HEK293 (cell line): ENCODE measurements at regions not wholly inside any gene's neighbourhood (a gene's known extent, or its start where the extent isn't known, plus 50 kb on each side); places are given as distances from the start of the nearest gene placed in this dataset.

Experiments used
- REST ChIP-seq: fragments of 450-650 bp; formaldehyde crosslinking; IDR thresholded peaks from 2 replicates; pipeline ENCODE4 v1.5.1; 2016; ENCODE audit warnings: missing biosample characterization, missing genetic modification characterization
- ZNF175 ChIP-seq: fragments of 450-650 bp; formaldehyde crosslinking; IDR thresholded peaks from 2 replicates; pipeline ENCODE4 v1.5.1; 2016; ENCODE audit warnings: missing biosample characterization, missing genetic modification characterization
- ZNF560 ChIP-seq: fragments of 450-650 bp; formaldehyde crosslinking; IDR thresholded peaks from 2 replicates; pipeline ENCODE4 v1.5.1; 2017; ENCODE audit warnings: missing biosample characterization, missing genetic modification characterization, borderline replicate concordance
- TF ChIP-seq, protein P1 (sequence below): fragments of 450-650 bp; formaldehyde crosslinking; IDR thresholded peaks from 2 replicates; pipeline ENCODE4 v1.5.1; 2016; ENCODE audit warnings: missing biosample characterization, missing genetic modification characterization
- TF ChIP-seq, protein P2 (sequence below): fragments of 450-650 bp; formaldehyde crosslinking; IDR thresholded peaks from 2 replicates; pipeline ENCODE4 v1.5.1; 2016; ENCODE audit warnings: missing biosample characterization, missing genetic modification characterization

- TF ChIP-seq, protein P1, sequence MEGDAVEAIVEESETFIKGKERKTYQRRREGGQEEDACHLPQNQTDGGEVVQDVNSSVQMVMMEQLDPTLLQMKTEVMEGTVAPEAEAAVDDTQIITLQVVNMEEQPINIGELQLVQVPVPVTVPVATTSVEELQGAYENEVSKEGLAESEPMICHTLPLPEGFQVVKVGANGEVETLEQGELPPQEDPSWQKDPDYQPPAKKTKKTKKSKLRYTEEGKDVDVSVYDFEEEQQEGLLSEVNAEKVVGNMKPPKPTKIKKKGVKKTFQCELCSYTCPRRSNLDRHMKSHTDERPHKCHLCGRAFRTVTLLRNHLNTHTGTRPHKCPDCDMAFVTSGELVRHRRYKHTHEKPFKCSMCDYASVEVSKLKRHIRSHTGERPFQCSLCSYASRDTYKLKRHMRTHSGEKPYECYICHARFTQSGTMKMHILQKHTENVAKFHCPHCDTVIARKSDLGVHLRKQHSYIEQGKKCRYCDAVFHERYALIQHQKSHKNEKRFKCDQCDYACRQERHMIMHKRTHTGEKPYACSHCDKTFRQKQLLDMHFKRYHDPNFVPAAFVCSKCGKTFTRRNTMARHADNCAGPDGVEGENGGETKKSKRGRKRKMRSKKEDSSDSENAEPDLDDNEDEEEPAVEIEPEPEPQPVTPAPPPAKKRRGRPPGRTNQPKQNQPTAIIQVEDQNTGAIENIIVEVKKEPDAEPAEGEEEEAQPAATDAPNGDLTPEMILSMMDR (tag by site-specific recombination): no peak
- no peak for TF ChIP-seq REST (tag by site-specific recombination)
- TF ChIP-seq ZNF175 (tag by site-specific recombination): no peak
- TF ChIP-seq, protein P2, sequence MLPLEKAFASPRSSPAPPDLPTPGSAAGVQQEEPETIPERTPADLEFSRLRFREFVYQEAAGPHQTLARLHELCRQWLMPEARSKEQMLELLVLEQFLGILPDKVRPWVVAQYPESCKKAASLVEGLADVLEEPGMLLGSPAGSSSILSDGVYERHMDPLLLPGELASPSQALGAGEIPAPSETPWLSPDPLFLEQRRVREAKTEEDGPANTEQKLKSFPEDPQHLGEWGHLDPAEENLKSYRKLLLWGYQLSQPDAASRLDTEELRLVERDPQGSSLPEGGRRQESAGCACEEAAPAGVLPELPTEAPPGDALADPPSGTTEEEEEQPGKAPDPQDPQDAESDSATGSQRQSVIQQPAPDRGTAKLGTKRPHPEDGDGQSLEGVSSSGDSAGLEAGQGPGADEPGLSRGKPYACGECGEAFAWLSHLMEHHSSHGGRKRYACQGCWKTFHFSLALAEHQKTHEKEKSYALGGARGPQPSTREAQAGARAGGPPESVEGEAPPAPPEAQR (tag by site-specific recombination): no peak
- no peak for TF ChIP-seq ZNF560
Observed at GRCh38 chr12:46458500-46459102, 86.0 kb upstream of the SLC38A2 start.
